ENCODE measurements at regions not wholly inside any gene's neighbourhood (a gene's known extent, or its start where the extent isn't known, plus 50 kb on each side); places are given as distances from the start of the nearest gene placed in this dataset.

DNA sequence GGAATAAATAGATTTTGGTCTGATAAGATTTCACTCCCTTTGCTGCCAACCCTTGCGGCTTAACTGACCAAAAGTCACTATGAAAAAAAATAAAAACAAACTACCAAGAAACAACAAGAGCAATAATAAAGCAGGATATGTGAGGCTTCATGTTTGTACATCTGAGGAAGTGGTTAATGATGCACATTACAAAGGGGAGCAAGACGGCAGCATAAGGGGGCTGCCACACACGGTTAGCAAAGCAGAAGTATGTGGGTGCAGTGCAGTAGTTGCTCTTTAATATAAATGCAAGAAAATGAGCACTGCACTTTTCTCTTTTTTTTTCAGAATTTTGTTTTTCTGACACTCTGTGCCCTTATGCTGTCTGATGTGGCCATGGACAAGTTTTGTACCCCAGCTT lies 377.1 kb upstream of the CNTNAP5 start:
- TF ChIP-seq YY1 (IDR thresholded peaks at IDR 0.05; ENCODE audit: insufficient read depth, insufficient read length) (no peak), ZNF274 (IDR thresholded peaks at IDR 0.05; ENCODE audit: low read depth, low read length) (no peak), SUZ12 (IDR thresholded peaks at IDR 0.05; ENCODE audit: extremely low read depth, insufficient read depth, insufficient read length) (no peak)
